NT2/D1 (cell line): ENCODE measurements at regions not wholly inside any gene's neighbourhood (a gene's known extent, or its start where the extent isn't known, plus 50 kb on each side); places are given as distances from the start of the nearest gene placed in this dataset.

ENCODE experiments used
- SUZ12 ChIP-seq: IDR thresholded peaks from 2 replicates; pipeline ENCODE4 v1.6.1; 2011; ENCODE audit not compliant: insufficient read length, insufficient read depth; ENCODE audit errors: extremely low read depth
- YY1 ChIP-seq: IDR thresholded peaks from 2 replicates; pipeline ENCODE4 v1.6.1; 2011; ENCODE audit not compliant: insufficient read length, insufficient read depth

- TF ChIP-seq YY1 (no peak), SUZ12 (no peak)
Measured at GRCh38 chr13:108408672-108409071, 139.2 kb downstream of the TNFSF13B start.
